ENCODE measurements at regions not wholly inside any gene's neighbourhood (a gene's known extent, or its start where the extent isn't known, plus 50 kb on each side); places are given as distances from the start of the nearest gene placed in this dataset.

DNA sequence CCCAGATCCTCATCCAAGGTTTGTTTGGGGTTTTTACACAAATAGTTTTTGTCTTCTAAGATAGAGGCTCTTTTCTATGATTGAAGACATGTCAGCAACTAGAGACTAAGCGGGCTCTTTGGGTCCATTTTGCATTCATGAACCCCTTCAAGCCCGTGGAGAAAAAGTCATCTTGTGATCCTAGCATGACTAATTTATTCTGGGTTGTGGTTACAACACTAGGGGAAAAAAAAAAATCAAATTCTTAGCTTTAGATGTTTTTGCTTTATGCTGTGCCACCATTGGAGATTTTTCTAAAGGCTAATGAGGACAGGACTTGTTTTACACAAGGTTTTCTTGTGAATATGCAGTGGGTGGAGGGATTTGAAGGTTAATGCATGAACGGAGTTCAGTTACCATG lies 440.0 kb downstream of the PCDH7 start:
- Histone ChIP-seq H3K4me3 (ENCODE audit: low read depth, low read length, poor library complexity, severe bottlenecking) (no peak overlapping the region), H3K9me3 (ENCODE audit: low read length) (no peaks in the 10 kb centered on the region), H2AFZ (ENCODE audit: low read length) (no peak overlapping the region), H3K79me2 (ENCODE audit: insufficient read depth, low read length) (no peaks in the 10 kb centered on the region), H3F3A (ENCODE audit: insufficient read depth, low read length) (no peaks in the 10 kb centered on the region), H3K9ac (ENCODE audit: low read length) (no peak overlapping the region), H3K4me2 (ENCODE audit: low read length) (no peak overlapping the region), H4K20me1 (ENCODE audit: insufficient read depth, low read length) (no peaks in the 10 kb centered on the region), H3K9me2 (ENCODE audit: low read depth, low read length) (no peaks in the 10 kb centered on the region), H3K27ac (ENCODE audit: low read depth, low read length, poor library complexity, severe bottlenecking) (no peak overlapping the region), H3K36me3 (ENCODE audit: insufficient read depth, low read length) (no peaks in the 10 kb centered on the region), H3K27me3 (ENCODE audit: insufficient read depth, low read length) (no peaks in the 10 kb centered on the region), H3K4me1 (ENCODE audit: insufficient read depth, low read length, severe bottlenecking) (no peaks in the 10 kb centered on the region)
- TF ChIP-seq EZH2 (IDR thresholded peaks at IDR 0.05; ENCODE audit: borderline replicate concordance, low read length), result no peak
- no peak for TF ChIP-seq CTCF (IDR thresholded peaks at IDR 0.05; ENCODE audit: low read length)

GRCh38 chr4:31169846-31170245 lies 449.7 kb downstream of the PCDH7 start:
- no peaks in the 10 kb centered on the region for H3K79me2 ChIP-seq (ENCODE audit: insufficient read depth, low read length)
- no peak overlapping the region for H3K4me2 ChIP-seq (ENCODE audit: low read length)
- no peaks in the 10 kb centered on the region for H3K27me3 ChIP-seq (ENCODE audit: insufficient read depth, low read length)
- H3K9me2 ChIP-seq (ENCODE audit: low read depth, low read length), result no peaks in the 10 kb centered on the region
- no peak overlapping the region for H3K9ac ChIP-seq (ENCODE audit: low read length)
- H3K9me3 ChIP-seq (ENCODE audit: low read length), result no peaks in the 10 kb centered on the region
- H3K4me3 ChIP-seq (ENCODE audit: low read depth, low read length, poor library complexity, severe bottlenecking), result no peak overlapping the region
- no peaks in the 10 kb centered on the region for H3F3A ChIP-seq (ENCODE audit: insufficient read depth, low read length)
- no peaks in the 10 kb centered on the region for H3K4me1 ChIP-seq (ENCODE audit: insufficient read depth, low read length, severe bottlenecking)
- H2AFZ ChIP-seq (ENCODE audit: low read length), result no peak overlapping the region
- TF ChIP-seq EZH2 (IDR thresholded peaks at IDR 0.05; ENCODE audit: borderline replicate concordance, low read length), result no peak
- no peak for TF ChIP-seq CTCF (IDR thresholded peaks at IDR 0.05; ENCODE audit: low read length)
- H3K36me3 ChIP-seq (ENCODE audit: insufficient read depth, low read length), result no peaks in the 10 kb centered on the region
- H3K27ac ChIP-seq (ENCODE audit: low read depth, low read length, poor library complexity, severe bottlenecking), result no peak overlapping the region
- no peaks in the 10 kb centered on the region for H4K20me1 ChIP-seq (ENCODE audit: insufficient read depth, low read length)

DNA sequence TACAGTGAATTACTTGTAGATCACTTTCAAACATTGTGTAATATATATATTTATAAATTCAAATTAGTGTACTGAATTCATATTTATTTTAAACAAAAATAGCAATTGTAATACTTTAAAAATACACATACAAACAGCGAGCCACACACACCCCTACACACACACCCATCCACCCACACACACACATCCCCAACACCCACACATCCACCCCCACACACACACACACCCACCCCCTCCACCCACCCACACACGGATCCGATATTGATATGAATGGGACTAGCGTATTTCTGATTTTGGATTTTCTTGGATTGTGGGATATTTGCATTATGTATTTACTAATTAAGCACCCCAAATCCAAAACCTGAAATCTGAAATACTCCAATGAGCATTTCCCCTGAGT lies 451.2 kb downstream of the PCDH7 start:
- Histone ChIP-seq H3K4me2 (ENCODE audit: low read length) (no peak overlapping the region), H3K27me3 (ENCODE audit: insufficient read depth, low read length) (no peaks in the 10 kb centered on the region), H3K4me3 (ENCODE audit: low read depth, low read length, poor library complexity, severe bottlenecking) (no peak overlapping the region), H3K79me2 (ENCODE audit: insufficient read depth, low read length) (no peaks in the 10 kb centered on the region), H4K20me1 (ENCODE audit: insufficient read depth, low read length) (no peaks in the 10 kb centered on the region), H2AFZ (ENCODE audit: low read length) (no peak overlapping the region), H3K27ac (ENCODE audit: low read depth, low read length, poor library complexity, severe bottlenecking) (no peak overlapping the region), H3K9me3 (ENCODE audit: low read length) (no peaks in the 10 kb centered on the region), H3K9me2 (ENCODE audit: low read depth, low read length) (no peaks in the 10 kb centered on the region), H3K9ac (ENCODE audit: low read length) (no peak overlapping the region), H3K4me1 (ENCODE audit: insufficient read depth, low read length, severe bottlenecking) (no peaks in the 10 kb centered on the region), H3K36me3 (ENCODE audit: insufficient read depth, low read length) (no peaks in the 10 kb centered on the region), H3F3A (ENCODE audit: insufficient read depth, low read length) (no peaks in the 10 kb centered on the region)
- no peak for TF ChIP-seq EZH2 (IDR thresholded peaks at IDR 0.05; ENCODE audit: borderline replicate concordance, low read length)

DNA sequence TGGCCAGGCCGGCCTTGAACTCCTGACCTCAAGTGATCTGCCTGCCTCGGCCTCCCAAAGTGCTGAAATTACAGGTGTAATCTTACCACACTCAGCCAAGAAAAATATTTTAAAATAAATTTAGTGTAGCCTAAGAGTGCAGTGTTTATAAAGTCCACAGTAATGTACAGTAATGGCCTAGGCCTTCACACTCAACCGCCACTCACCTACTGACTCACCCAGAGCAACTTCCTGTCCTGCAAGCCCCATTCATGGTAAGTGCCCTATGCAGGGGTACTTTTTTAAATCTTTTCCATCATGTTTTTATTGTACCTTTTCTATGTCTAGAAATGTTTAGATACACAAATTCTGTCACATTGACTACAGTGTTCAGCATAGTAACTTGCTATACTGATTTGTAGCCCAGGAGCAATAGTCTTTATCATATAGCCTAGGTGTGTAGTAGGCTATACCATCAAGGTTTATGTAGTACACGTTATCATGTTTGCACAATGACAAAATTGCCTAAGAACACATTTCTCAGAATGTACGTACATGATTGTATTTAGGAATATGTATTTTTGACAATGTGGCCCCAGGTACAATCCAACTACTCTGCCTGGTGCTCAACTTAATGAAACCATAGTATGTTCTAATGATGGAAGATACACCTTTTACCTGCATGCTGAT lies 455.2 kb downstream of the PCDH7 start:
- Histone ChIP-seq H3K4me3 (ENCODE audit: low read depth, low read length, poor library complexity, severe bottlenecking) (no peak overlapping the region), H3K27ac (ENCODE audit: low read depth, low read length, poor library complexity, severe bottlenecking) (no peak overlapping the region), H3K9ac (ENCODE audit: low read length) (no peak overlapping the region), H3K27me3 (ENCODE audit: insufficient read depth, low read length) (no peaks in the 10 kb centered on the region), H2AFZ (ENCODE audit: low read length) (no peak overlapping the region), H3K9me2 (ENCODE audit: low read depth, low read length) (no peaks in the 10 kb centered on the region), H4K20me1 (ENCODE audit: insufficient read depth, low read length) (no peaks in the 10 kb centered on the region), H3K36me3 (ENCODE audit: insufficient read depth, low read length) (no peaks in the 10 kb centered on the region), H3F3A (ENCODE audit: insufficient read depth, low read length) (no peaks in the 10 kb centered on the region), H3K79me2 (ENCODE audit: insufficient read depth, low read length) (no peaks in the 10 kb centered on the region), H3K9me3 (ENCODE audit: low read length) (no peaks in the 10 kb centered on the region), H3K4me1 (ENCODE audit: insufficient read depth, low read length, severe bottlenecking) (no peaks in the 10 kb centered on the region), H3K4me2 (ENCODE audit: low read length) (no peak overlapping the region)
- TF ChIP-seq CTCF (IDR thresholded peaks at IDR 0.05; ENCODE audit: low read length) (no peak), EZH2 (IDR thresholded peaks at IDR 0.05; ENCODE audit: borderline replicate concordance, low read length) (no peak)

Data from OCI-LY1 (cell line).